ENCODE measurements at regions not wholly inside any gene's neighbourhood (a gene's known extent, or its start where the extent isn't known, plus 50 kb on each side); places are given as distances from the start of the nearest gene placed in this dataset.
"Not testable (repeated sequence)": the region's sequence is repeated elsewhere in the genome, so short reads cannot be mapped to it uniquely, and the experiment has no call there.

- no peak for DNase-seq (ENCODE audit: missing footprints)
- intact Hi-C loops (cut with DNase I), result no loop called here
- ATAC-seq, result no peak
These were observed 717.3 kb downstream of the TRHDE start for GRCh38 chr12:72989458-72989947.

DNA sequence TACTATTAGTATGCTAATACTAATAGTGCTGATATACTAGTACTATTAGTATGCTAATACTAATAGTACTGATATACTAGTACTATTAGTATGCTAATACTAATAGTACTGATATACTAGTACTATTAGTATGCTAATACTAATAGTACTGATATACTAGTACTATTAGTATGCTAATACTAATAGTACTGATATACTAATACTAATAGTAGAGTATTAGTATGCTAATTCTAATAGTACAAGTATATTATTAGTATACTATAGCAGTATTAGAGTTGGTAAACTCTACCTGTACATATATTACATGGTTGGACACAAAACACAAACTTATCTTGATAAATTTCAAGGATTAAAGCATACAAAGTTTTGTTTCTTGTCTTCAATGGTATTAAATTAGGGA is 722.9 kb downstream of the TRHDE start:
- not testable (repeated sequence) for ATAC-seq; DNase-seq (ENCODE audit: missing footprints)

GRCh38 chr12:72995616-72996015 is 723.4 kb downstream of the TRHDE start:
- no peak for ATAC-seq
- intact Hi-C loops (cut with DNase I), result no loop called here
- DNase-seq (ENCODE audit: missing footprints), result no peak

More for the DNA sequence above, 722.9 kb downstream of the TRHDE start:
- intact Hi-C loops (cut with DNase I), result not testable (repeated sequence)

- DNase-seq (ENCODE audit: missing footprints); ATAC-seq; intact Hi-C loops (cut with DNase I): not testable (repeated sequence)
These were observed 729.6 kb downstream of the TRHDE start for GRCh38 chr12:73001806-73002205.

DNA sequence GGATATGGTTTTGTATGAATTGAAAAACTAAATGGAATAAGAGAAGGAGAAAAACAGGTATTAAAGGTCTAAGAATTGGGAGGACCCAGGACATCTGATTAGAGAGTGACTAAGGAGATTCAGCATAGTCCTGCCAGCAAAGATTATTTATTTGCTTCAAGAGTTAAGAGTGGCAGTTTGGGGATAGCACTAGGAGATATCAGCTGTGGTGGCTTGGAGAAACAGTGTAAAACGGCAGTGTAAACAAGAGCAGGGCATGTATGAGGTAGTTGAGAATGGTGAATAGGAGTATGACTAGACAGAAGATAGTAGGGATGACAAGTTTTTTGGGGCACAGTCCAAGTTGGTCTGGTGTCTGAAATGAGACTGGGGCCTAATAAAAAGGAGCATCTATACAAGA is 730.3 kb downstream of the TRHDE start:
- DNase-seq (ENCODE audit: missing footprints); intact Hi-C loops (cut with DNase I); ATAC-seq: not testable (repeated sequence)

DNA sequence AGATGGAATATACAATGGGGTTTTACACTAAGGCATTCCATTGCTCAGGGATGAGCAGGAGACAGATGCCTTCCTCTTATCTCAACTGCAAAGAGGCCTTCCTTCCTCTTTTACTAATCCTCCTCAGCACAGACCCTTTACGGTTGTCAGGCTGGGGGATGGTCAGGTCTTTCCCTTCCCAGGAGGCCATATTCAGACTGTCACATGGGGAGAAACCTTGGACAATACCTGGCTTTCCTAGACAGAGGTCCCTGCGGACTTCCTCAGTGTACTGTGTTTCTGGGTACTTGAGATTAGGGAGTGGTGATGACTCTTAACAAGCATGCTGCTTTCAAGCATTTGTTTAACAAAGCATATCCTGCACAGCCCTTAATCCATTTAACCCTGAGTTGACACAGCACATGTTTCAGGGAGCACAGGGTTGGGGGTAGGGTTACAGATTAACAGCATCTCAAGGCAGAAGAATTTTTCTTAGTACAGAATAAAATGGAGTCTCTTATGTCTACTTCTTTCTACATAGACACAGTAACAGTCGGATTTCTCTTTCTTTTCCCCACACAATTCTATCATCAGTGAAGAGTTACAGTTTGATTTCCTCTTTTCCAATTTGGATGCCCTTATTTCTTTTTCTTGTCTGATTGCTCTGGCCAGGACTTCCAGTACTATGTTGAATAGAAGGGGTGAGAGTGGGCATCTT is 737.1 kb downstream of the TRHDE start:
- intact Hi-C loops (cut with DNase I); DNase-seq (ENCODE audit: missing footprints); ATAC-seq: not testable (repeated sequence)

GRCh38 chr12:73017981-73018380 is 745.8 kb downstream of the TRHDE start:
- ATAC-seq, result no peak
- intact Hi-C loops (cut with DNase I), result no loop called here

DNA sequence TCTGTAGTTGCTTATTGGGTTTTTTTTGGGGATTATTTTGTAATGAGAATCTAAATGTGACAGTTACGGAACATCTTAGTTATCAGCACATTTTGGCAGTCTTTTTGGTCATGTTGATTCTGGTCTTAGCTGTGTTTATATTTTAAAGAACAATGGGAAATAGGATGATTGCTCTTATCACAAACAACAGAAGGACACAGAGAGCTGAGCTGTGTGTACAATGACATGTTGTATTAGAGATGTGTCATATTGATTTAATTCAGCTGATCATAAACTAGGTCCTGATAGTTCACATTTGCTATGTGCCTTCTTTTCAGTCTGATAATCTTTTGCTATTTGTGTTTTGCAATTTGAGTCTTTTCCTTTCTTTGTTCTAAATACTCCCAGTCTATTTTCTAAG is 781.7 kb downstream of the TRHDE start:
- no peak for ATAC-seq
- intact Hi-C loops (cut with DNase I), result no loop called here
- DNase-seq (ENCODE audit: missing footprints), result no peak

More at GRCh38 chr12:73017981-73018380, 745.8 kb downstream of the TRHDE start:
- no peak for DNase-seq (ENCODE audit: missing footprints)

GRCh38 chr12:73057428-73057827 is 785.3 kb downstream of the TRHDE start:
- intact Hi-C loops (cut with DNase I), result no loop called here
- no peak for ATAC-seq
- no peak for DNase-seq (ENCODE audit: missing footprints)

DNA sequence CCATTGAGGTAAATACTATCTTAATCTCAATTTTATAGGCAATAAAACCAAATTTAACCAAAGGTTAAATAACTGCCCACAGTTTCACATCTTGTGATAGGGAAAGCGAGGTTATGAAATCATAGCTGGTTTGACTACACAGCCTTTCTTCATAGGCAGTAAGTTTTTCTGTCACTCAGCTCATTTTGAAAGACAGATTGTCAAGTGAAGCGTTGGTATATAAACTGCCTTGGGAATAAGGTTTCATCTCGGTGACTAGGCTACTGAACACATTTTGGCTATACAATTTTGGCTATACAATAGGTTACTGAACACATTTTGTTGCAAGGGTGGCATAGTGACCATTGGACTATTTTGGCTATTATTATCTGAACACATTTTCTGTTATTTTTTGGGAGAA is 793.7 kb downstream of the TRHDE start:
- ATAC-seq, result no peak
- intact Hi-C loops (cut with DNase I), result no loop called here
- no peak for DNase-seq (ENCODE audit: missing footprints)

DNA sequence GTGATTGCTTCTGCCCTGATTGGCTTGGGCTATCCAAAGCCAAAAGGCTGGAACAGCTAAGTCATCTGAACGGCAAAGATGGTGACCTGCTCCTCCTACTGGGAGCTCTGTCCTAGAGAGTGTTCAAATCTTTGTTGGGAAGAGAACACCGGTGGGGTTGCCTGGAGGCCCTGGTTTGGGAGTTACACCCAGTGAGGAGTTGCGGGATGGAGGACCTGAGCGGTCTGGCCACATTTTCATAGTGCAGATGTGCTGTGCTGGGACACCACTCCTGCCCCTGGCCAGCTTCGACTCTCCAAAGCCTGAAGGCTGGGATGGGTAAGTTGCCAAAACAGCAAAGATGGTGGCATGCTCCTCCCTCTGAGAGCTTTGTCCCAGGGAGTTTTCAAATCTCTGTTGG is 795.4 kb downstream of the TRHDE start:
- no peak for ATAC-seq
- DNase-seq (ENCODE audit: missing footprints), result no peak
- intact Hi-C loops (cut with DNase I), result no loop called here

GRCh38 chr12:73072214-73072613 is 800.0 kb downstream of the TRHDE start:
- no peak for DNase-seq (ENCODE audit: missing footprints)

GRCh38 chr12:73076760-73077159 is 804.6 kb downstream of the TRHDE start:
- intact Hi-C loops (cut with DNase I), result no loop called here
- DNase-seq (ENCODE audit: missing footprints) (no peak), ATAC-seq (no peak)

More at GRCh38 chr12:73072214-73072613, 800.0 kb downstream of the TRHDE start:
- intact Hi-C loops (cut with DNase I), result no loop called here
- ATAC-seq, result no peak

DNA sequence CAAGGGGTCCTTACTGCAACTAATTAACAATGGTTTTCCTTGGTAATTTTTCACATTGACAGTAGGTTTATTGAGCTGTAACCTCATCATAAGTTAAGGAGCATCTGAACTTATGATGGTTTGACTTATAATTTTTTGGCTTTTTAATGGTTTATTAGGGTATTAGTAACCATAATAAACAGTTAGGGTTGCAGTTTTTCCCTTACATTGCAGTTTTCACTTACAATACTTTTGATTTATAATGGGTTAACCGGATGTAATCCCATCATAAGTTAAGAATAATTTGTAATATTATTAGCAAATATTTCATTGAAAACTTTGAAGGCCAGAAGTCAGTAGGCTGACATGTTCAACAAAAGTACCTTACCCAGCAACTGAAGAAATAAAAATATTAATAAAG is 811.6 kb downstream of the TRHDE start:
- intact Hi-C loops (cut with DNase I), result no loop called here
- ATAC-seq (no peak), DNase-seq (ENCODE audit: missing footprints) (no peak)

DNA sequence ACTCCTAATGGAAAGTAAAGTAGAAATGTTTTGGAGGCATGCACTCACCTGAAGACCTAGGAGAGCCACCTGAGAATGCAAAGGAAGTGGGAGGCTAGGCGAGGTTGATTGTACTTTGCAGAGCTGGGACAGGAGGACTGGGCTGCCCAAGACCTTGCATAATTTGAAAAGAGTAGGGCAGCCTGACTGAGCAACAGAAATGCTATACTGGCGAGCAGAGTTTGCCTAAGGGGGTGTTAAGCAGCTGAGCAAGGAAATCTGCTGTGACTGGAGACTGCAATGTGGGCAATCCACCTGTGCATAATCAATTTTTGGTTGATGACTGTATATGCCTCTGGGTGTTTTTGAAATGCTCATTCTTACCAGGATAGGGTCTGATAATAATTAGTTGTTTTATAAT is 834.1 kb downstream of the TRHDE start:
- no peak for DNase-seq (ENCODE audit: missing footprints)
- intact Hi-C loops (cut with DNase I), result no loop called here
- no peak for ATAC-seq

- intact Hi-C loops (cut with DNase I), result no loop called here
- DNase-seq (ENCODE audit: missing footprints), result no peak
- ATAC-seq, result no peak
These were observed 834.7 kb downstream of the TRHDE start for GRCh38 chr12:73106896-73107295.

GRCh38 chr12:73110816-73111215 is 838.6 kb downstream of the TRHDE start:
- no peak for ATAC-seq
- intact Hi-C loops (cut with DNase I), result no loop called here

GRCh38 chr12:73112035-73112816 is 840.1 kb downstream of the TRHDE start:
- ATAC-seq, result no peak
- intact Hi-C loops (cut with DNase I), result no loop called here
- no peak for DNase-seq (ENCODE audit: missing footprints)

More at GRCh38 chr12:73110816-73111215, 838.6 kb downstream of the TRHDE start:
- DNase-seq (ENCODE audit: missing footprints), result no peak

- intact Hi-C loops (cut with DNase I), result no loop called here
- DNase-seq (ENCODE audit: missing footprints) (no peak), ATAC-seq (no peak)
These were observed 852.3 kb downstream of the TRHDE start for GRCh38 chr12:73124480-73124879.

GRCh38 chr12:73125148-73125547 is 853.0 kb downstream of the TRHDE start:
- ATAC-seq, result no peak
- intact Hi-C loops (cut with DNase I), result no loop called here

More at GRCh38 chr12:73125148-73125547, 853.0 kb downstream of the TRHDE start:
- DNase-seq (ENCODE audit: missing footprints), result no peak

Data from Right ventricle myocardium inferior (tissue), 1 donor.